ENCODE measurements at regions not wholly inside any gene's neighbourhood (a gene's known extent, or its start where the extent isn't known, plus 50 kb on each side); places are given as distances from the start of the nearest gene placed in this dataset.

GRCh38 chrX:39835241-39835640 is 262.5 kb downstream of the BCOR start:
- H3K4me3 ChIP-seq (ENCODE audit: low read depth, low read length) = no peak overlapping the region
- H2AFZ ChIP-seq (ENCODE audit: low read length, unreplicated experiment) = no peak overlapping the region
- no peaks in the 10 kb centered on the region for H3K36me3 ChIP-seq (ENCODE audit: insufficient read depth, low read length)
- no peak overlapping the region for H3K27ac ChIP-seq (ENCODE audit: low read depth, low read length)
- H3K27me3 ChIP-seq (ENCODE audit: insufficient read depth, low read length) = no peaks in the 10 kb centered on the region
- H3K4me1 ChIP-seq (ENCODE audit: control insufficient read depth, insufficient read depth, low read length, unreplicated experiment) = no peaks in the 10 kb centered on the region
- H3K79me2 ChIP-seq (ENCODE audit: control insufficient read depth, insufficient read depth, low read length, unreplicated experiment) = no peaks in the 10 kb centered on the region

DNA sequence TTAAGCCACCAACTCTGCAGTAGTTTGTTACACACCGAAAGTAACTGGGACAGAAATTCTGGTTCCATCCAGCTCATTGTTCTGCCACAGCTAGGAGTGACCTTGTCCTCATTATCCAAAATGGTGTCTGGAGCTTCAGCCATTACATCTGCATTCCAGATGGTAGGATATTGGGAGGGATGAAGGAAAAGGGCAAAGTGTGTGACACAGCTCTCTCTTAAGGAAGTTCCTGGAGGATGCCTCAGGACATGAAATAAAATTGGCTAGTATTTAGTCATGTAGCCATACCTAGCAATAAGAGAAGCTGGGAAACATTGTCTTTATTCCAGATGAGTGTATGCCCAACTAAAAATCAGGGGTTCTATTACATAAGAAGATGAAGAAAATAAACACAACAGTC is 262.0 kb downstream of the BCOR start:
- no peaks in the 10 kb centered on the region for H3K27me3 ChIP-seq (ENCODE audit: insufficient read depth, low read length)
- no peaks in the 10 kb centered on the region for H3K36me3 ChIP-seq (ENCODE audit: insufficient read depth, low read length)
- no peaks in the 10 kb centered on the region for H3K4me1 ChIP-seq (ENCODE audit: control insufficient read depth, insufficient read depth, low read length, unreplicated experiment)
- H3K4me3 ChIP-seq (ENCODE audit: low read depth, low read length) = no peak overlapping the region
- no peaks in the 10 kb centered on the region for H3K79me2 ChIP-seq (ENCODE audit: control insufficient read depth, insufficient read depth, low read length, unreplicated experiment)
- H2AFZ ChIP-seq (ENCODE audit: low read length, unreplicated experiment) = no peak overlapping the region
- no peak overlapping the region for H3K27ac ChIP-seq (ENCODE audit: low read depth, low read length)

- Histone ChIP-seq H3K79me2 (ENCODE audit: control insufficient read depth, insufficient read depth, low read length, unreplicated experiment) (no peaks in the 10 kb centered on the region), H3K27me3 (ENCODE audit: insufficient read depth, low read length) (no peaks in the 10 kb centered on the region), H3K4me3 (ENCODE audit: low read depth, low read length) (no peak overlapping the region), H3K4me1 (ENCODE audit: control insufficient read depth, insufficient read depth, low read length, unreplicated experiment) (no peaks in the 10 kb centered on the region), H3K36me3 (ENCODE audit: insufficient read depth, low read length) (no peaks in the 10 kb centered on the region), H2AFZ (ENCODE audit: low read length, unreplicated experiment) (no peak overlapping the region), H3K27ac (ENCODE audit: low read depth, low read length) (no peak overlapping the region)
Measured at GRCh38 chrX:39836802-39837420, 260.8 kb downstream of the BCOR start.

DNA sequence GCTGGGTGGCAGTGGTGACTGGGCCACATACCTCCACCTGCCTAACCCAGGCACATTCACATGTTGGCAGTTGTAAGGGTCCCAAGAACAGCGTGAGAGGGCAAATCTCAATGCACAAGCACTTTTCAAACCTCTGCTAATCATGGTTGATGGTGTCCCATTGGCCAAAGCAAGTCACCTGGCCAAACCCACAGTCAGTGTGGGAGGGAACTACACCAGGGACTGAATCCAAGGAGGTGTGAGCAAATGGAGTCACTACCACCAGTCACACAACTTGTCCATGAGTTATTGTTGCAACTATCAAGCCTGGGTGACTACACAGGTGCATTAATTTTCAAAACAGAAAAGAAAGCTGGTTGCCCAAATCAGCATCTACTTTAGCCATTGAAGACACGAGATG is 260.1 kb downstream of the BCOR start:
- Histone ChIP-seq H3K27ac (ENCODE audit: low read depth, low read length) (no peak overlapping the region), H3K4me3 (ENCODE audit: low read depth, low read length) (no peak overlapping the region), H3K4me1 (ENCODE audit: control insufficient read depth, insufficient read depth, low read length, unreplicated experiment) (no peaks in the 10 kb centered on the region), H2AFZ (ENCODE audit: low read length, unreplicated experiment) (no peak overlapping the region), H3K27me3 (ENCODE audit: insufficient read depth, low read length) (no peaks in the 10 kb centered on the region), H3K79me2 (ENCODE audit: control insufficient read depth, insufficient read depth, low read length, unreplicated experiment) (no peaks in the 10 kb centered on the region), H3K36me3 (ENCODE audit: insufficient read depth, low read length) (no peaks in the 10 kb centered on the region)

GRCh38 chrX:39839371-39839770 is 258.4 kb downstream of the BCOR start:
- Histone ChIP-seq H3K27ac (ENCODE audit: low read depth, low read length) (no peak overlapping the region), H3K27me3 (ENCODE audit: insufficient read depth, low read length) (no peaks in the 10 kb centered on the region), H3K4me1 (ENCODE audit: control insufficient read depth, insufficient read depth, low read length, unreplicated experiment) (no peaks in the 10 kb centered on the region), H3K36me3 (ENCODE audit: insufficient read depth, low read length) (no peaks in the 10 kb centered on the region), H3K79me2 (ENCODE audit: control insufficient read depth, insufficient read depth, low read length, unreplicated experiment) (no peaks in the 10 kb centered on the region), H2AFZ (ENCODE audit: low read length, unreplicated experiment) (no peak overlapping the region), H3K4me3 (ENCODE audit: low read depth, low read length) (no peak overlapping the region)

DNA sequence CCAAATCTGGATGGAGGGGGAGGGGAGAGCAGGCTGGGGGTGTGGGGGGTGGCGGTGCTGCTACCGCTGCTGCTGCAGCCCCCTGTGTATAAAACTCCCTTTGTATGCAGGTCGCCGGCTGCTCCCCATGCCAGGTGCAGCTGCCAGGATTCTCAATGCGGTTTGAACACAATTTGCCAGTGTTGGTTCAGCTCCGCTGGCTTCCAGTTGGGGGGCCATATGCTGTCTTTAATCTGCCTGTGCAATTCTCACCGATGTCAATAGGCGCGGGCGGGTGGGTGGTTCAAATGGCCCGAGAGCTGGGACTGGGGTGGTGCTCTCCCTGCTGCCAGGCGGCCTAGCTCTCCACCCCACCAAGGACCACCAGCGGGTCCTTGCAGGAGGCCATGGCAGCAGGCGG is 257.6 kb downstream of the BCOR start:
- H2AFZ ChIP-seq (ENCODE audit: low read length, unreplicated experiment) = no peak overlapping the region
- H3K79me2 ChIP-seq (ENCODE audit: control insufficient read depth, insufficient read depth, low read length, unreplicated experiment) = no peaks in the 10 kb centered on the region
- no peak overlapping the region for H3K27ac ChIP-seq (ENCODE audit: low read depth, low read length)
- H3K4me1 ChIP-seq (ENCODE audit: control insufficient read depth, insufficient read depth, low read length, unreplicated experiment) = no peaks in the 10 kb centered on the region
- H3K27me3 ChIP-seq (ENCODE audit: insufficient read depth, low read length) = no peaks in the 10 kb centered on the region
- H3K36me3 ChIP-seq (ENCODE audit: insufficient read depth, low read length) = no peaks in the 10 kb centered on the region
- no peak overlapping the region for H3K4me3 ChIP-seq (ENCODE audit: low read depth, low read length)

GRCh38 chrX:39840581-39841093 is 257.1 kb downstream of the BCOR start:
- Histone ChIP-seq H3K27ac (ENCODE audit: low read depth, low read length) (no peak overlapping the region), H3K4me1 (ENCODE audit: control insufficient read depth, insufficient read depth, low read length, unreplicated experiment) (no peaks in the 10 kb centered on the region), H3K36me3 (ENCODE audit: insufficient read depth, low read length) (no peaks in the 10 kb centered on the region), H3K4me3 (ENCODE audit: low read depth, low read length) (no peak overlapping the region), H3K79me2 (ENCODE audit: control insufficient read depth, insufficient read depth, low read length, unreplicated experiment) (no peaks in the 10 kb centered on the region), H3K27me3 (ENCODE audit: insufficient read depth, low read length) (no peaks in the 10 kb centered on the region), H2AFZ (ENCODE audit: low read length, unreplicated experiment) (no peak overlapping the region)

DNA sequence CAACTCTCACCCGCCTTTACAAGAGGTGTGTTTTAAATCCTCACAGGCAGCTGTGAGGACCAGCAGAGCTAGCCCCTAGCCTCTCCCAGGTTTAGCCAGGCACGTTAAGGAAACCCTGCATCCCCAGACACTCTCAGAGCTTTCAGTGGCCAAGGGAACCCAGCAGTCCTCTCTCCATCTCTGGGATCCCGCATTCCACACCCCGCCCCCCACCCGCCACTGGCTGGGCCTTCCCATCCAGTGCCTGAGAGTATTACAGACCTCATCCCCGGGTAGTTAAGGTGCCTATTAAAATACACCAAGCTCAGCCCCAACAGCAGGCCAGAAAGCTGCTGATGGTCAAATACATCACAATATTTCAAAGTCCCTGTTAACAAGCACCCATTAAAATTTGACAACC is 256.2 kb downstream of the BCOR start:
- Histone ChIP-seq H3K4me1 (ENCODE audit: control insufficient read depth, insufficient read depth, low read length, unreplicated experiment) (no peaks in the 10 kb centered on the region), H3K27ac (ENCODE audit: low read depth, low read length) (no peak overlapping the region), H3K4me3 (ENCODE audit: low read depth, low read length) (no peak overlapping the region), H3K36me3 (ENCODE audit: insufficient read depth, low read length) (no peaks in the 10 kb centered on the region), H3K79me2 (ENCODE audit: control insufficient read depth, insufficient read depth, low read length, unreplicated experiment) (no peaks in the 10 kb centered on the region), H3K27me3 (ENCODE audit: insufficient read depth, low read length) (no peaks in the 10 kb centered on the region), H2AFZ (ENCODE audit: low read length, unreplicated experiment) (no peak overlapping the region)

GRCh38 chrX:39842281-39842973 is 255.3 kb downstream of the BCOR start:
- Histone ChIP-seq H3K36me3 (ENCODE audit: insufficient read depth, low read length) (no peaks in the 10 kb centered on the region), H3K27me3 (ENCODE audit: insufficient read depth, low read length) (no peaks in the 10 kb centered on the region), H3K4me3 (ENCODE audit: low read depth, low read length) (no peak overlapping the region), H3K79me2 (ENCODE audit: control insufficient read depth, insufficient read depth, low read length, unreplicated experiment) (no peaks in the 10 kb centered on the region), H2AFZ (ENCODE audit: low read length, unreplicated experiment) (no peak overlapping the region), H3K4me1 (ENCODE audit: control insufficient read depth, insufficient read depth, low read length, unreplicated experiment) (no peaks in the 10 kb centered on the region), H3K27ac (ENCODE audit: low read depth, low read length) (no peak overlapping the region)

GRCh38 chrX:39843318-39843717 is 254.4 kb downstream of the BCOR start:
- Histone ChIP-seq H3K27me3 (ENCODE audit: insufficient read depth, low read length) (no peaks in the 10 kb centered on the region), H3K27ac (ENCODE audit: low read depth, low read length) (no peak overlapping the region), H3K36me3 (ENCODE audit: insufficient read depth, low read length) (no peaks in the 10 kb centered on the region), H3K4me3 (ENCODE audit: low read depth, low read length) (no peak overlapping the region), H3K79me2 (ENCODE audit: control insufficient read depth, insufficient read depth, low read length, unreplicated experiment) (no peaks in the 10 kb centered on the region), H2AFZ (ENCODE audit: low read length, unreplicated experiment) (no peak overlapping the region), H3K4me1 (ENCODE audit: control insufficient read depth, insufficient read depth, low read length, unreplicated experiment) (no peaks in the 10 kb centered on the region)

DNA sequence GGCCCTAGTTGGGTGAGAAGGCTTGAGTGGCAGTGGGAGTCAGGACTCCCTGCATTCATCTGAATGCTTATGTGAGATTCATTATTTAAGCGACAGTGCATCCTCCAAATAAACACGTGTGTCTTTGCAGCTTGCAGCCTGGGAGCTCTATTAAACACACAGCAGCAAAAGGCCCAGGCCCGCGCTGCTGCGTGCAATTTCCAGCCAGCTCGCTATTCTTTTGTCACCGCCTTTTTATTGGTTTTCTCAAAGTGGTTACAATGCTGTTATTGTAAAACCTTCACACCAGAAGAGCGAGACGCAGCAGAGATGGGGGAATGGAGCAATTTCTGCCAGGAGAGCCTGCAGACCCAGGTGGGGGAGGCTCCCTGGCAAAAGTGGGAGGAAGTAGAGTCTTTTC is 252.5 kb downstream of the BCOR start:
- H3K36me3 ChIP-seq (ENCODE audit: insufficient read depth, low read length) = no peaks in the 10 kb centered on the region
- no peaks in the 10 kb centered on the region for H3K79me2 ChIP-seq (ENCODE audit: control insufficient read depth, insufficient read depth, low read length, unreplicated experiment)
- H3K27me3 ChIP-seq (ENCODE audit: insufficient read depth, low read length) = no peaks in the 10 kb centered on the region
- no peak overlapping the region for H3K4me3 ChIP-seq (ENCODE audit: low read depth, low read length)
- H3K4me1 ChIP-seq (ENCODE audit: control insufficient read depth, insufficient read depth, low read length, unreplicated experiment) = peaks cover 5% of the 10 kb centered on the region
- H3K27ac ChIP-seq (ENCODE audit: low read depth, low read length) = no peak overlapping the region
- no peak overlapping the region for H2AFZ ChIP-seq (ENCODE audit: low read length, unreplicated experiment)
